ENCODE measurements at regions not wholly inside any gene's neighbourhood (a gene's known extent, or its start where the extent isn't known, plus 50 kb on each side); places are given as distances from the start of the nearest gene placed in this dataset.
A peak's percentile ranks its signal among the peaks of the same experiment; 100 is the strongest.

DNA sequence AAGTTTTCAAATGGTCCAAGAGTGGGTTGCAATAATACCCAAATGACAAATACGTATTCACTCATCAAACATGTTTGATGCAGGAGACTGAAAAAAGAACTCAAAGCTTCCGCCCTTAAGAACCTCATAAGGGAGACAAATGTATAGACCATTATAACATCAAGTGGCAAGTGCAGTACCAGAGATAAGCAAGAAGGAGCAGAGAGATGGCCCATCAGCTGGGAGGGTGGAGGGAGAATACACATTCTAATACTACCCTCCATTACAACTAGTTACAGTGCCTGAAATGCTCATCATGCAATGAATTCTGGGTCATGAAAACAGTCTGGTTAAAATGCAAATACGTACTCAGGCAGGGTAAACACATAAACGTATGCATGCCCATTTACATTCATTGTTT lies 304.0 kb downstream of the SHQ1 start:
- no peak for DNase-seq (ENCODE audit: low read depth)
- H3K4me3 ChIP-seq (ENCODE audit: low read depth, low read length) = no peak overlapping the region
- TF ChIP-seq, protein P1, sequence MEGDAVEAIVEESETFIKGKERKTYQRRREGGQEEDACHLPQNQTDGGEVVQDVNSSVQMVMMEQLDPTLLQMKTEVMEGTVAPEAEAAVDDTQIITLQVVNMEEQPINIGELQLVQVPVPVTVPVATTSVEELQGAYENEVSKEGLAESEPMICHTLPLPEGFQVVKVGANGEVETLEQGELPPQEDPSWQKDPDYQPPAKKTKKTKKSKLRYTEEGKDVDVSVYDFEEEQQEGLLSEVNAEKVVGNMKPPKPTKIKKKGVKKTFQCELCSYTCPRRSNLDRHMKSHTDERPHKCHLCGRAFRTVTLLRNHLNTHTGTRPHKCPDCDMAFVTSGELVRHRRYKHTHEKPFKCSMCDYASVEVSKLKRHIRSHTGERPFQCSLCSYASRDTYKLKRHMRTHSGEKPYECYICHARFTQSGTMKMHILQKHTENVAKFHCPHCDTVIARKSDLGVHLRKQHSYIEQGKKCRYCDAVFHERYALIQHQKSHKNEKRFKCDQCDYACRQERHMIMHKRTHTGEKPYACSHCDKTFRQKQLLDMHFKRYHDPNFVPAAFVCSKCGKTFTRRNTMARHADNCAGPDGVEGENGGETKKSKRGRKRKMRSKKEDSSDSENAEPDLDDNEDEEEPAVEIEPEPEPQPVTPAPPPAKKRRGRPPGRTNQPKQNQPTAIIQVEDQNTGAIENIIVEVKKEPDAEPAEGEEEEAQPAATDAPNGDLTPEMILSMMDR (conservative IDR thresholded peaks at IDR 0.05; ENCODE audit: low read depth, low read length) = no peak

DNA sequence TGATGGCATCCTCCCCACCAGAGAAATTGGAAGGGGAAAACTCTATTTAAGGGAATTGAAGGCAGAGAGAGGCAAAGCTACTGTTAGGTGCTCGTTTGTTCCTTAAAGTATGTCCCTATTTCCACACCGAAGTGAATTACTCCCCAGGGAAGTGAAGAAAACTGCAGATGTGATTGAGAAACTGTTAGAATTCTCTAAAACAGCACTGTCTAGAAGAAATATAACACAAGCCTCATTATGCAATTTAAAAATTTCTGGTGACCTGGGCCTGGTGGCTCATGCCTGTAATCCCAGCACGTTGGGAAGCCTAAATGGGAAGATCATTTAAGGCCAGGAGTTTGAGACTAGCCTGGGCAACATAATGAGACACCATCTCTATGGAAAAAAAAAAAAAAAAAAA lies 305.0 kb downstream of the SHQ1 start:
- no peak overlapping the region for H3K4me3 ChIP-seq (ENCODE audit: low read depth, low read length)
- TF ChIP-seq, protein P1 (conservative IDR thresholded peaks at IDR 0.05; ENCODE audit: low read depth, low read length) = no peak
- no peak for DNase-seq (ENCODE audit: low read depth)

DNA sequence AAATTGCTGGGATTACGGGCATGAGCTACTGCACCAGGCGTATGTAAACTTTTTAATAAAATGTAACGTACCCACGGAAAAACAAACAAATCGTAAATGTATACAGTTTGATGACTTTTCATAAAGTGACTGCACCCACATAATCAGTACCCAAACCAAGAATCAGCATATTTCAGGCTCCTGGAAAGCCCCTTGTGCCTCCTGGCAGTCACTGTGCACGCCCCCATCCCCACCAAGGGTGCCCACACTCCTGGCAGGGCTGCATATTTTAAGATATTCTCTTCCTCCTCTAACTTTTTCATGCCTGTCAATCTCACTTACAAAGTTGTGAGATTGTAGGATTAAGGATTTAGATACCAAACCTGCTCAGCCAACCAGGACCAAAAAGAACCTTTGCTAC lies 305.5 kb downstream of the SHQ1 start:
- DNase-seq (ENCODE audit: low read depth) = no peak
- no peak overlapping the region for H3K4me3 ChIP-seq (ENCODE audit: low read depth, low read length)
- TF ChIP-seq, protein P1 (conservative IDR thresholded peaks at IDR 0.05; ENCODE audit: low read depth, low read length) = no peak

- no peak for DNase-seq (ENCODE audit: low read depth)
- TF ChIP-seq, protein P1 (conservative IDR thresholded peaks at IDR 0.05; ENCODE audit: low read depth, low read length) = peak; percentile 15
- no peak overlapping the region for H3K4me3 ChIP-seq (ENCODE audit: low read depth, low read length)
Observed at GRCh38 chr3:72539856-72540255, 308.4 kb downstream of the SHQ1 start.

DNA sequence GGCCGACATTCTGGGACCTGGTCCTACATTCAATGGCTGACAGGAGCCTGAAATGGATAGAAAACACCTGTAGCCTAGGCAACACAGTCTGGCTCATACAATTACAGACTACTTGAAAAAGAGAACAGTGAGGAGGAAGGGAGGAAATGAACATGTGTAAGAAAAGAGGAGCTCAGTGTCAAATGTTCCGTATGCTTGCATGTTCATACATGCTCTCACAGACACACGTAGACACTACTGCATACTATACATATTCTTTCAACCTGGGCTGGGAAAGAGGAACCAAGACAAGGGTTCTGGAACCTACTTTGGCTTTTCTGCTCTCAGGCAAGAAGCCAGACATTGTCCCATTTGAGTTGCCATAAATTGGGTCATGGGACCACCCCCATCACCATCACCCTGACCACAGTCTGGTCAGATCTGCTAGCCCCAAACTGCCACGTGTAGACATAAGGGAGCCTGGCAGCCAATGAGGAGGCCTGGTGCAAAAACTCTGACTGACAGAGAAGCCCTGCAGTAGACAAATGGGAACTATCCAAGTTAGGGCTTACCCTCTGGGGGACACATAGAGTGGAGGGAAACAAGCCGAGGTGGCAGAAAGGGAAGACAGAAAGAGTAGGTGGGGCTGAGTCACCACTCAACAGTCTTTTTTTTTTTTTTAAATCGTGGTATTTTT lies 310.0 kb downstream of the SHQ1 start:
- TF ChIP-seq, protein P1 (conservative IDR thresholded peaks at IDR 0.05; ENCODE audit: low read depth, low read length) = no peak
- H3K4me3 ChIP-seq (ENCODE audit: low read depth, low read length) = no peak overlapping the region
- DNase-seq (ENCODE audit: low read depth) = no peak

DNA sequence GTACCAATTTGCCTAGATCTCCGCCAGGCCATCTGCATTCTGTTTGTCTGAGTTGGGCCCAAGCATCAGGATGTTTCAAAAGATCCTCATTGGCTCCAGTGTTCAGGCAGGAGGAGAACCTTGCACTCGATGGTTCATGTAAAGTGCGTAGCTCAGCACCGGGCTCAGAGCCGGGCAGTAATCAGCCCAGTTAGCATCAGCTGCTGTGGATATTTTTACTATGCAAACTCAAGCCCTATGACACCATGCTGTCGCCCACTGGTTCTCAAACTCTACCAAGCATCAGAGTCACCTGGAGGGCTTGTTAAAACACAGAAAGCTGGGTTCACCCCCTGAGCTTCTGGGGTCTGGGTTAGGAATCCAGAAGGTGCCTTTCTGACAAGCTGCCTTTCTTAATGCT lies 310.8 kb downstream of the SHQ1 start:
- TF ChIP-seq, protein P1 (conservative IDR thresholded peaks at IDR 0.05; ENCODE audit: low read depth, low read length) = no peak
- no peak for DNase-seq (ENCODE audit: low read depth)
- no peak overlapping the region for H3K4me3 ChIP-seq (ENCODE audit: low read depth, low read length)

GRCh38 chr3:72536878-72537267 lies 311.4 kb downstream of the SHQ1 start:
- H3K4me3 ChIP-seq (ENCODE audit: low read depth, low read length) = no peak overlapping the region
- no peak for DNase-seq (ENCODE audit: low read depth)
- TF ChIP-seq, protein P1 (conservative IDR thresholded peaks at IDR 0.05; ENCODE audit: low read depth, low read length) = no peak
